Fibroblast of lung (primary cell): ENCODE measurements at regions not wholly inside any gene's neighbourhood (a gene's known extent, or its start where the extent isn't known, plus 50 kb on each side); places are given as distances from the start of the nearest gene placed in this dataset.

ENCODE experiments used
- DNase-seq, 2 donors: peaks; one replicate each; pipeline versions ENCODE4 v3.0.0 to v3.0.0-alpha.2; 2010; ENCODE audit warnings: low read depth in 2 of 2
- H2AFZ ChIP-seq: 2 replicates; pipeline ENCODE4 v1.5.1; 2012; ENCODE audit warnings: low read length, control low read depth, inconsistent platforms
- H3K27ac ChIP-seq: 2 replicates; pipeline ENCODE4 v1.5.1; 2011; ENCODE audit warnings: low read length, control low read depth; ENCODE audit not compliant: insufficient read depth
- H3K27me3 ChIP-seq: 2 replicates; pipeline ENCODE4 v1.5.1; 2011; ENCODE audit warnings: mild to moderate bottlenecking, low read length; ENCODE audit not compliant: control insufficient read depth, insufficient read depth
- H3K36me3 ChIP-seq: 2 replicates; pipeline ENCODE4 v1.5.1; 2011; ENCODE audit warnings: low read length; ENCODE audit not compliant: control insufficient read depth, insufficient read depth
- H3K4me1 ChIP-seq: 2 replicates; pipeline ENCODE4 v1.5.1; 2011; ENCODE audit warnings: low read length; ENCODE audit not compliant: control insufficient read depth, insufficient read depth; ENCODE audit errors: extremely low read depth
- H3K4me2 ChIP-seq: 2 replicates; pipeline ENCODE4 v1.5.1; 2011; ENCODE audit warnings: low read length, control low read depth; ENCODE audit not compliant: insufficient read depth; ENCODE audit errors: extremely low read depth
- H3K4me3 ChIP-seq, 4 experiments: fragments of 200-600 bp in 1 of 4; sonication (generic) in 1 of 4; replicated peaks in 1 of 4; 2 replicates each; pipeline ENCODE4 v1.5.1; 2011 to 2016; ENCODE audit warnings: low read length in 4 of 4, low read depth in 3 of 4, mild to moderate bottlenecking in 3 of 4, control low read depth in 2 of 4, inconsistent platforms in 1 of 4, mixed read lengths in 1 of 4; ENCODE audit not compliant: insufficient read depth in 1 of 4; ENCODE audit errors: control extremely low read depth in 1 of 4
- H3K79me2 ChIP-seq: 2 replicates; pipeline ENCODE4 v1.5.1; 2012; ENCODE audit warnings: mild to moderate bottlenecking, low read length, inconsistent platforms; ENCODE audit not compliant: control insufficient read depth, insufficient read depth
- H3K9ac ChIP-seq: 2 replicates; pipeline ENCODE4 v1.5.1; 2011; ENCODE audit warnings: mild to moderate bottlenecking, low read length, control low read depth; ENCODE audit not compliant: insufficient read depth
- H3K9me3 ChIP-seq: 2 replicates; pipeline ENCODE4 v1.5.1; 2012; ENCODE audit warnings: low read depth, low read length; ENCODE audit not compliant: control insufficient read depth, insufficient read depth
- H4K20me1 ChIP-seq: 2 replicates; pipeline ENCODE4 v1.5.1; 2011; ENCODE audit warnings: low read length; ENCODE audit not compliant: control insufficient read depth, insufficient read depth; ENCODE audit errors: extremely low read depth
- EZH2 ChIP-seq: IDR thresholded peaks from 2 replicates; pipeline ENCODE4 v1.5.1; 2012; ENCODE audit warnings: low read length, control low read depth, mild to moderate bottlenecking; ENCODE audit errors: missing control alignments
- TF ChIP-seq, protein P1 (sequence below), 2 donors: IDR thresholded peaks in 1 of 2; conservative IDR thresholded peaks in 1 of 2; 1 replicate in 1 of 2; 2 replicates in 1 of 2; pipeline ENCODE4 v1.5.1; 2011 to 2012; ENCODE audit warnings: low read length in 2 of 2, control low read depth in 1 of 2, inconsistent platforms in 1 of 2, low read depth in 1 of 2, mild to moderate bottlenecking in 1 of 2

GRCh38 chr5:105907016-105907415, 1763.7 kb downstream of the EFNA5 start:
- Histone ChIP-seq H3K4me3 (no peak overlapping the region), H2AFZ (no peak overlapping the region), H3K4me2 (no peak overlapping the region), H3K27me3 (no peaks in the 10 kb centered on the region), H3K36me3 (no peaks in the 10 kb centered on the region), H3K27ac (no peak overlapping the region), H4K20me1 (no peaks in the 10 kb centered on the region), H3K9ac (no peak overlapping the region), H3K9me3 (no peaks in the 10 kb centered on the region), H3K4me1 (peaks cover 2% of the 10 kb centered on the region), H3K79me2 (no peaks in the 10 kb centered on the region)
- TF ChIP-seq, protein P1, sequence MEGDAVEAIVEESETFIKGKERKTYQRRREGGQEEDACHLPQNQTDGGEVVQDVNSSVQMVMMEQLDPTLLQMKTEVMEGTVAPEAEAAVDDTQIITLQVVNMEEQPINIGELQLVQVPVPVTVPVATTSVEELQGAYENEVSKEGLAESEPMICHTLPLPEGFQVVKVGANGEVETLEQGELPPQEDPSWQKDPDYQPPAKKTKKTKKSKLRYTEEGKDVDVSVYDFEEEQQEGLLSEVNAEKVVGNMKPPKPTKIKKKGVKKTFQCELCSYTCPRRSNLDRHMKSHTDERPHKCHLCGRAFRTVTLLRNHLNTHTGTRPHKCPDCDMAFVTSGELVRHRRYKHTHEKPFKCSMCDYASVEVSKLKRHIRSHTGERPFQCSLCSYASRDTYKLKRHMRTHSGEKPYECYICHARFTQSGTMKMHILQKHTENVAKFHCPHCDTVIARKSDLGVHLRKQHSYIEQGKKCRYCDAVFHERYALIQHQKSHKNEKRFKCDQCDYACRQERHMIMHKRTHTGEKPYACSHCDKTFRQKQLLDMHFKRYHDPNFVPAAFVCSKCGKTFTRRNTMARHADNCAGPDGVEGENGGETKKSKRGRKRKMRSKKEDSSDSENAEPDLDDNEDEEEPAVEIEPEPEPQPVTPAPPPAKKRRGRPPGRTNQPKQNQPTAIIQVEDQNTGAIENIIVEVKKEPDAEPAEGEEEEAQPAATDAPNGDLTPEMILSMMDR (conservative IDR thresholded peaks at IDR 0.05 in 1 of 2, IDR thresholded peaks at IDR 0.05 in 1 of 2; ENCODE audit: low read depth in 1 of 2, low read length in 2 of 2), result no peak
- TF ChIP-seq EZH2, result no peak
- peak; percentile 13 to 47 for DNase-seq

DNA sequence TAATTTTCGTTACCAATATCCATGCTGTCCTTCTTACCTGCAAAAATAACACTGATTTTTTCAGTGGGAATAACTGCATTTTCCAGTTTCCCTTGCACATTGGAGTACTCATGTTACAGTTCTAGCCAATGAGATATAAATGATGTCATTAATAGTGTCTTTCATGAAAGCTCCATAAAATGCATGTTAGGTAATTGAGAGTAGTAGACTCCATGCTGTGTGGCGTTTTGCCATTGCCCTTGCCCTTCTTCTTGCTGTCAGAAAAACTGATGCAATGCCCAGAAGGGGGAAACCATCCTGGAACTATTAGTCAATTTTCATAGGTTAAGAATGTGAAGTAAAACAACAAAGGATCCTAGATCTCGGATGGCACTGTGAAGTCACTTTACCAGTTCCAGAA, 1765.3 kb downstream of the EFNA5 start:
- peaks cover 2% of the 10 kb centered on the region for H3K4me1 ChIP-seq
- peak in 1 of 2 donors; percentile 53 for DNase-seq

DNA sequence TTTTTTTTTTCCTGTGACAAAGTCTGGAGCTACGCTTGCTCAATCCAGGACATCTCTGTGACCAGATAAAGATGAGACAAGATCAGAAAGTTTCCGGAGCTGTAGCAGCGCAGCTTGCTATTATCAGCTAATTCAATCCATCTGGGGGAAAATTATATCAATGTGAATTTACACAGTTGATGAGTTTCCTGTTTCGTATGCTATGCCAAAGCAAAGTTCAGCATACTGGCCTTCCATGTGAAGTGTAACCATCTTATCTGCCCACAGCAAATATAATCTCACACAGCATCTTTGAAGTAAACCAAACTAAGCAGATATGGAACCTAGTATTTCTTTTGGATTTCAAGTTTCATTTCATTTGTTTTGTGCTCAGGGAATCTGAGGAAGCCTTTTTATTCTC, 1767.7 kb downstream of the EFNA5 start:
- H3K9me3 ChIP-seq, result no peaks in the 10 kb centered on the region
- H4K20me1 ChIP-seq, result no peaks in the 10 kb centered on the region
- H3K9ac ChIP-seq, result no peak overlapping the region
- no peak overlapping the region for H3K4me3 ChIP-seq
- peak overlapping the region; percentile 70 for H2AFZ ChIP-seq
- H3K27ac ChIP-seq, result no peak overlapping the region
- peaks cover 2% of the 10 kb centered on the region for H3K4me1 ChIP-seq
- no peaks in the 10 kb centered on the region for H3K36me3 ChIP-seq
- DNase-seq, result peak; percentile 28 to 62
- peak overlapping the region; percentile 11 for H3K4me2 ChIP-seq
- TF ChIP-seq, protein P1 (conservative IDR thresholded peaks at IDR 0.05 in 1 of 2, IDR thresholded peaks at IDR 0.05 in 1 of 2; ENCODE audit: low read depth in 1 of 2, low read length in 2 of 2), result no peak
- no peak for TF ChIP-seq EZH2
- no peaks in the 10 kb centered on the region for H3K27me3 ChIP-seq
- H3K79me2 ChIP-seq, result no peaks in the 10 kb centered on the region

More for the DNA sequence above, 1765.3 kb downstream of the EFNA5 start:
- Histone ChIP-seq H3K9ac (no peak overlapping the region), H4K20me1 (no peaks in the 10 kb centered on the region), H3K9me3 (no peaks in the 10 kb centered on the region), H3K27ac (no peak overlapping the region), H3K4me3 (no peak overlapping the region), H3K27me3 (no peaks in the 10 kb centered on the region), H3K36me3 (no peaks in the 10 kb centered on the region), H3K79me2 (no peaks in the 10 kb centered on the region), H3K4me2 (no peak overlapping the region), H2AFZ (no peak overlapping the region)
- no peak for TF ChIP-seq EZH2
- TF ChIP-seq, protein P1 (conservative IDR thresholded peaks at IDR 0.05 in 1 of 2, IDR thresholded peaks at IDR 0.05 in 1 of 2; ENCODE audit: low read depth in 1 of 2, low read length in 2 of 2), result no peak
